SK-N-SH treated with all-trans-retinoic acid at 6 μM for 48 hours (cell line): ENCODE measurements at regions not wholly inside any gene's neighbourhood (a gene's known extent, or its start where the extent isn't known, plus 50 kb on each side); places are given as distances from the start of the nearest gene placed in this dataset.

Source experiments
- BACH2 ChIP-seq: fragments of 250-450 bp; sonication (Bioruptor Pico); IDR thresholded peaks from 2 replicates; pipeline ENCODE4 v1.9.0; 2021; ENCODE audit warnings: mild to moderate bottlenecking, borderline replicate concordance
- ESRRG ChIP-seq: fragments of 250-450 bp; sonication (Bioruptor Pico); IDR thresholded peaks from 2 replicates; pipeline ENCODE4 v1.6.1; 2021; ENCODE audit warnings: mild to moderate bottlenecking
- GLIS3 ChIP-seq: fragments of 250-450 bp; sonication (Bioruptor Pico); IDR thresholded peaks from 2 replicates; pipeline ENCODE4 v1.5.0; 2020; ENCODE audit warnings: mild to moderate bottlenecking, moderate library complexity
- ISL1 ChIP-seq: fragments of 250-450 bp; sonication (Bioruptor Pico); IDR thresholded peaks from 2 replicates; pipeline ENCODE4 v2.1.2; 2022; ENCODE audit warnings: mild to moderate bottlenecking, moderate library complexity
- PATZ1 ChIP-seq: fragments of 250-450 bp; sonication (Bioruptor Pico); IDR thresholded peaks from 2 replicates; pipeline ENCODE4 v1.8.0; 2020; ENCODE audit warnings: mild to moderate bottlenecking, moderate library complexity, borderline replicate concordance
- POU6F1 ChIP-seq: fragments of 250-450 bp; sonication (Bioruptor Pico); IDR thresholded peaks from 2 replicates; pipeline ENCODE4 v1.8.0; 2021; ENCODE audit warnings: low read depth, mild to moderate bottlenecking, moderate library complexity, borderline replicate concordance
- PPARA ChIP-seq: fragments of 250-450 bp; sonication (Bioruptor Pico); IDR thresholded peaks from 2 replicates; pipeline ENCODE4 v1.5.0; 2020; ENCODE audit warnings: mild to moderate bottlenecking, borderline replicate concordance
- RARB ChIP-seq: fragments of 250-450 bp; sonication (Bioruptor Pico); IDR thresholded peaks from 2 replicates; pipeline ENCODE4 v1.8.0; 2021; ENCODE audit warnings: mild to moderate bottlenecking, moderate library complexity
- SNAI2 ChIP-seq: fragments of 250-450 bp; sonication (Bioruptor Pico); IDR thresholded peaks from 2 replicates; pipeline ENCODE4 v1.5.0; 2020; ENCODE audit warnings: mild to moderate bottlenecking, moderate library complexity
- ZC3H10 ChIP-seq: fragments of 250-450 bp; sonication (Bioruptor Pico); IDR thresholded peaks from 2 replicates; pipeline ENCODE4 v1.5.1; 2021; ENCODE audit warnings: mild to moderate bottlenecking, moderate library complexity
- ZFP3 ChIP-seq: fragments of 250-450 bp; sonication (Bioruptor Pico); IDR thresholded peaks from 2 replicates; pipeline ENCODE4 v1.5.0; 2020; ENCODE audit warnings: mild to moderate bottlenecking, moderate library complexity
- ZFP30 ChIP-seq: fragments of 450-650 bp; formaldehyde crosslinking; IDR thresholded peaks from 2 replicates; pipeline ENCODE4 v1.5.0; 2022; ENCODE audit warnings: mild to moderate bottlenecking, moderate library complexity
- ZNF70 ChIP-seq: fragments of 450-650 bp; formaldehyde crosslinking; IDR thresholded peaks from 2 replicates; pipeline ENCODE4 v1.5.0; 2020; ENCODE audit warnings: mild to moderate bottlenecking, moderate library complexity
- TF ChIP-seq, protein P1 (sequence below): fragments of 250-450 bp; sonication (Bioruptor Pico); IDR thresholded peaks from 2 replicates; pipeline ENCODE4 v1.5.1; 2020; ENCODE audit warnings: low read depth, mild to moderate bottlenecking, moderate library complexity

GRCh38 chr9:88766778-88767503, 224.3 kb upstream of the S1PR3 start:
- TF ChIP-seq, protein P1, sequence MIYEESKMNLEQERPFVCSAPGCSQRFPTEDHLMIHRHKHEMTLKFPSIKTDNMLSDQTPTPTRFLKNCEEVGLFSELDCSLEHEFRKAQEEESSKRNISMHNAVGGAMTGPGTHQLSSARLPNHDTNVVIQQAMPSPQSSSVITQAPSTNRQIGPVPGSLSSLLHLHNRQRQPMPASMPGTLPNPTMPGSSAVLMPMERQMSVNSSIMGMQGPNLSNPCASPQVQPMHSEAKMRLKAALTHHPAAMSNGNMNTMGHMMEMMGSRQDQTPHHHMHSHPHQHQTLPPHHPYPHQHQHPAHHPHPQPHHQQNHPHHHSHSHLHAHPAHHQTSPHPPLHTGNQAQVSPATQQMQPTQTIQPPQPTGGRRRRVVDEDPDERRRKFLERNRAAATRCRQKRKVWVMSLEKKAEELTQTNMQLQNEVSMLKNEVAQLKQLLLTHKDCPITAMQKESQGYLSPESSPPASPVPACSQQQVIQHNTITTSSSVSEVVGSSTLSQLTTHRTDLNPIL (CRISPR knock-in tag), result no peak
- TF ChIP-seq RARB (CRISPR knock-in tag), result no peak
- TF ChIP-seq PATZ1 (CRISPR knock-in tag), result no peak
- TF ChIP-seq ISL1 (CRISPR knock-in tag), result no peak
- TF ChIP-seq PPARA, result no peak
- TF ChIP-seq ZNF70 (CRISPR knock-in tag), result no peak
- no peak for TF ChIP-seq POU6F1 (CRISPR knock-in tag)
- no peak for TF ChIP-seq ZC3H10 (CRISPR knock-in tag)
- no peak for TF ChIP-seq ZFP30 (CRISPR knock-in tag)
- TF ChIP-seq ZFP3 (CRISPR knock-in tag), result no peak
- no peak for TF ChIP-seq BACH2 (CRISPR knock-in tag)
- TF ChIP-seq GLIS3 (CRISPR knock-in tag), result no peak
- no peak for TF ChIP-seq ESRRG (CRISPR knock-in tag)
- no peak for TF ChIP-seq SNAI2
